Tibial nerve (tissue), 4 donors: ENCODE measurements at regions not wholly inside any gene's neighbourhood (a gene's known extent, or its start where the extent isn't known, plus 50 kb on each side); places are given as distances from the start of the nearest gene placed in this dataset.

Source experiments
- DNase-seq, 2 donors: peaks; one replicate each; pipeline ENCODE4 v3.0.0-alpha.2; 2019; ENCODE audit warnings: low spot score in 2 of 2
- H3K27ac ChIP-seq, 4 donors: fragments of 200-600 bp; sonication (generic) in 3 of 4; one replicate each; pipeline ENCODE4 v1.5.1; 2017 to 2019; ENCODE audit warnings: mild to moderate bottlenecking in 1 of 4
- H3K27me3 ChIP-seq, 2 donors: fragments of 200-600 bp; sonication (generic) in 1 of 2; one replicate each; pipeline versions ENCODE4 v1.5.1 to v1.6.0; 2017 to 2019
- H3K36me3 ChIP-seq, 3 donors: fragments of 200-600 bp; sonication (generic); one replicate each; pipeline ENCODE4 v1.5.1; 2018 to 2019
- H3K4me1 ChIP-seq, 4 donors: fragments of 200-600 bp; sonication (generic) in 3 of 4; one replicate each; pipeline ENCODE4 v1.5.1; 2017 to 2019
- H3K4me3 ChIP-seq, 4 donors: fragments of 200-600 bp; sonication (generic) in 3 of 4; one replicate each; pipeline ENCODE4 v1.5.1; 2017 to 2019; ENCODE audit warnings: mild to moderate bottlenecking in 1 of 4, moderate library complexity in 1 of 4
- H3K9me3 ChIP-seq, 4 donors: fragments of 200-600 bp; sonication (generic) in 3 of 4; one replicate each; pipeline ENCODE4 v1.5.1; 2017 to 2019
- EP300 ChIP-seq, 2 donors: sonication (generic); formaldehyde crosslinking; IDR thresholded peaks; one replicate each; pipeline ENCODE4 v1.6.1; 2017; ENCODE audit warnings: antibody characterized with exemption in 2 of 2, mild to moderate bottlenecking in 1 of 2
- POLR2A ChIP-seq, 2 donors: fragments of 450-650 bp; IDR thresholded peaks; one replicate each; pipeline ENCODE4 v1.6.1; 2017; ENCODE audit warnings: antibody characterized with exemption in 2 of 2, mild to moderate bottlenecking in 2 of 2, moderate library complexity in 2 of 2
- WGBS, 2 donors: methylation state at CpG; one replicate each; pipeline ENCODE4 v1.1.5; 2018; 5-methylcytosine and 5-hydroxymethylcytosine counted together
- TF ChIP-seq, protein P1 (sequence below), 5 experiments: fragments of 200-600 bp in 3 of 5; fragments of 450-650 bp in 2 of 5; sonication (generic) in 3 of 5; IDR thresholded peaks; one replicate each; pipeline ENCODE4 v1.5.1; 2016 to 2019; ENCODE audit warnings: antibody characterized with exemption in 5 of 5, mild to moderate bottlenecking in 3 of 5, moderate library complexity in 2 of 5

GRCh38 chr1:81231729-81232038 lies 569.0 kb upstream of the ADGRL2 start:
- H3K36me3 ChIP-seq: no peaks in the 10 kb centered on the region
- H3K4me1 ChIP-seq: peaks cover 0 to 13% (median 0%) of the 10 kb centered on the region in 4 donors
- no peak for DNase-seq
- TF ChIP-seq EP300 (IDR thresholded peaks at IDR 0.05) (no peak), POLR2A (IDR thresholded peaks at IDR 0.05) (no peak)
- TF ChIP-seq, protein P1, sequence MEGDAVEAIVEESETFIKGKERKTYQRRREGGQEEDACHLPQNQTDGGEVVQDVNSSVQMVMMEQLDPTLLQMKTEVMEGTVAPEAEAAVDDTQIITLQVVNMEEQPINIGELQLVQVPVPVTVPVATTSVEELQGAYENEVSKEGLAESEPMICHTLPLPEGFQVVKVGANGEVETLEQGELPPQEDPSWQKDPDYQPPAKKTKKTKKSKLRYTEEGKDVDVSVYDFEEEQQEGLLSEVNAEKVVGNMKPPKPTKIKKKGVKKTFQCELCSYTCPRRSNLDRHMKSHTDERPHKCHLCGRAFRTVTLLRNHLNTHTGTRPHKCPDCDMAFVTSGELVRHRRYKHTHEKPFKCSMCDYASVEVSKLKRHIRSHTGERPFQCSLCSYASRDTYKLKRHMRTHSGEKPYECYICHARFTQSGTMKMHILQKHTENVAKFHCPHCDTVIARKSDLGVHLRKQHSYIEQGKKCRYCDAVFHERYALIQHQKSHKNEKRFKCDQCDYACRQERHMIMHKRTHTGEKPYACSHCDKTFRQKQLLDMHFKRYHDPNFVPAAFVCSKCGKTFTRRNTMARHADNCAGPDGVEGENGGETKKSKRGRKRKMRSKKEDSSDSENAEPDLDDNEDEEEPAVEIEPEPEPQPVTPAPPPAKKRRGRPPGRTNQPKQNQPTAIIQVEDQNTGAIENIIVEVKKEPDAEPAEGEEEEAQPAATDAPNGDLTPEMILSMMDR (IDR thresholded peaks at IDR 0.05): no peak
- H3K27ac ChIP-seq: no peak overlapping the region
- H3K4me3 ChIP-seq: no peak overlapping the region
- H3K9me3 ChIP-seq: no peaks in the 10 kb centered on the region
- 60 to 71% methylated on average over 1 of the region's 1 CpG for WGBS, 2 donors
- H3K27me3 ChIP-seq: no peaks in the 10 kb centered on the region

DNA sequence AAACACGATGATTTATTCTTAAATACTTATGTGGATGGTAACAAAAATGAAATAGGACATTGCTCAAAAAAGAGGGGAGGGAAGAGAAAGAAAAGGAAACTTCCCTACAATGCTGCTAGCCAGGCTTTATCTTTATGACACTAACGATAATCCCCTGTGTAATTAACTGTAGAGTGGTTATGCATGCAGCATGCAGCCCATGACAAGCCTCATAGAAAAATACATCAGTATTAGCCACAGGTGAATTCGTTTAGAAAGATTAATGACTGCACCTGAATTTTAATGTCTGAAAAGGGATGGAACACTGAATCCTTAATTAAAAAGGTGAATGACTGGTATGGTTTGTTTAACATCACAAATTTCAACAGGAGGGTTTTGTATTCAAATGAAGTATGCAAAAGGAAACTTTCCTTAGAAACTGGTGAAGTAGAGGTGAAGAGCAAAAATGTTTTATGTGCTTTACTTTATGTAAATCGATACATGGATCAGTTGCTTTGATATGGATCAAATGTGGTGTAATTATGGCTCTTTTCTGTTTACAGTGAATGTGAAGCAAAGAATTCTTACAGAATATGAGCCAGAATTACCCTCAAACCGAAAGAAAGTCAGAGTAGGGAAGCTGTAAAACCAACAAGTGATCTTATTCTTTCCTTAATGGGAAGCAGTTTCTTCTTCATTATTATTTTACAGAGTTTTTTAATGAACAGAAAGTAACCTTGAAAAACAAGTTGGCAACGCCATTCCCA lies 569.6 kb upstream of the ADGRL2 start:
- Histone ChIP-seq H3K4me1 (peaks cover 0 to 13% (median 0%) of the 10 kb centered on the region in 4 donors), H3K27me3 (no peaks in the 10 kb centered on the region), H3K4me3 (no peak overlapping the region), H3K9me3 (no peaks in the 10 kb centered on the region), H3K36me3 (no peaks in the 10 kb centered on the region), H3K27ac (no peak overlapping the region)
- TF ChIP-seq POLR2A (IDR thresholded peaks at IDR 0.05) (no peak), EP300 (IDR thresholded peaks at IDR 0.05) (no peak)
- TF ChIP-seq, protein P1 (IDR thresholded peaks at IDR 0.05): no peak
- no peak for DNase-seq
- 47 to 55% methylated on average over 6 of the region's 6 CpGs for WGBS, 2 donors

GRCh38 chr1:81228926-81229325 lies 571.8 kb upstream of the ADGRL2 start:
- no peaks in the 10 kb centered on the region for H3K27me3 ChIP-seq
- no peak for TF ChIP-seq POLR2A (IDR thresholded peaks at IDR 0.05)
- no peak for TF ChIP-seq EP300 (IDR thresholded peaks at IDR 0.05)
- TF ChIP-seq, protein P1 (IDR thresholded peaks at IDR 0.05): no peak

DNA sequence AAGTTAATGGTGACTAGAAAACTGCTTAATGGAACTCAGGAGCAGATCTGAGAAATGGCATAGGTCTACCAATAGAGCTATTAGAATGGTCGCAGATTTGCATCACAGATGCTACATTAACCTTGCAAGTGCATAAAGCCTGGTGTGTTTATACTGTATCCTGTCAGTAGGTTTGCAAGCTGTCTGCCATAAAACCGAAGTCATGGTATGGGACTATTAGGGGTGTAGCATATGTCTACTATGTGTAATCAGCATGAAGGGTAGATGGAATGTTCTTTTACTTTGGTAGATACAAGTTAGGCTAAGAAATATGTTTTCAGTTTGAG lies 574.2 kb upstream of the ADGRL2 start:
- Histone ChIP-seq H3K4me1 (no peaks in the 10 kb centered on the region), H3K9me3 (peaks cover 0 to 2% (median 0%) of the 10 kb centered on the region in 4 donors), H3K27ac (no peak overlapping the region), H3K4me3 (no peak overlapping the region), H3K36me3 (no peaks in the 10 kb centered on the region), H3K27me3 (no peaks in the 10 kb centered on the region)
- TF ChIP-seq EP300 (IDR thresholded peaks at IDR 0.05): no peak
- no peak for TF ChIP-seq POLR2A (IDR thresholded peaks at IDR 0.05)
- TF ChIP-seq, protein P1 (IDR thresholded peaks at IDR 0.05): no peak
- 82 to 84% methylated on average over 2 of the region's 2 CpGs for WGBS, 2 donors
- no peak for DNase-seq

More at GRCh38 chr1:81228926-81229325, 571.8 kb upstream of the ADGRL2 start:
- H3K27ac ChIP-seq: no peak overlapping the region
- H3K36me3 ChIP-seq: no peaks in the 10 kb centered on the region
- WGBS, 2 donors: 85 to 88% methylated on average over 6 of the region's 6 CpGs
- DNase-seq: no peak
- H3K4me1 ChIP-seq: peaks cover 0 to 13% (median 0%) of the 10 kb centered on the region in 4 donors
- no peaks in the 10 kb centered on the region for H3K9me3 ChIP-seq
- H3K4me3 ChIP-seq: no peak overlapping the region

- H3K9me3 ChIP-seq: peaks cover 0 to 5% (median 0%) of the 10 kb centered on the region in 4 donors
- TF ChIP-seq EP300 (IDR thresholded peaks at IDR 0.05) (no peak), POLR2A (IDR thresholded peaks at IDR 0.05) (no peak)
- TF ChIP-seq, protein P1 (IDR thresholded peaks at IDR 0.05): no peak
- no peak for DNase-seq
- H3K27me3 ChIP-seq: no peaks in the 10 kb centered on the region
- no peaks in the 10 kb centered on the region for H3K36me3 ChIP-seq
- no peak overlapping the region for H3K27ac ChIP-seq
- H3K4me3 ChIP-seq: no peak overlapping the region
- 78 to 79% methylated on average over 7 of the region's 7 CpGs for WGBS, 2 donors
- no peaks in the 10 kb centered on the region for H3K4me1 ChIP-seq
These were observed 574.7 kb upstream of the ADGRL2 start for GRCh38 chr1:81225789-81226602.
